ENCODE measurements at regions not wholly inside any gene's neighbourhood (a gene's known extent, or its start where the extent isn't known, plus 50 kb on each side); places are given as distances from the start of the nearest gene placed in this dataset.
"Not testable (repeated sequence)": the region's sequence is repeated elsewhere in the genome, so short reads cannot be mapped to it uniquely, and the experiment has no call there.

- DNase-seq (ENCODE audit: low read depth) = no peak
Observed at GRCh38 chr2:47728551-47728950, 54.4 kb upstream of the MSH6 start.

GRCh38 chr2:47727956-47728355 lies 55.0 kb upstream of the MSH6 start:
- no peak for DNase-seq (ENCODE audit: low read depth)

- DNase-seq (ENCODE audit: low read depth) = not testable (repeated sequence)
Observed at GRCh38 chr2:47726978-47727377, 56.0 kb upstream of the MSH6 start.

- DNase-seq (ENCODE audit: low read depth) = no peak
Observed at GRCh38 chr2:47725808-47726207, 57.1 kb upstream of the MSH6 start.

DNA sequence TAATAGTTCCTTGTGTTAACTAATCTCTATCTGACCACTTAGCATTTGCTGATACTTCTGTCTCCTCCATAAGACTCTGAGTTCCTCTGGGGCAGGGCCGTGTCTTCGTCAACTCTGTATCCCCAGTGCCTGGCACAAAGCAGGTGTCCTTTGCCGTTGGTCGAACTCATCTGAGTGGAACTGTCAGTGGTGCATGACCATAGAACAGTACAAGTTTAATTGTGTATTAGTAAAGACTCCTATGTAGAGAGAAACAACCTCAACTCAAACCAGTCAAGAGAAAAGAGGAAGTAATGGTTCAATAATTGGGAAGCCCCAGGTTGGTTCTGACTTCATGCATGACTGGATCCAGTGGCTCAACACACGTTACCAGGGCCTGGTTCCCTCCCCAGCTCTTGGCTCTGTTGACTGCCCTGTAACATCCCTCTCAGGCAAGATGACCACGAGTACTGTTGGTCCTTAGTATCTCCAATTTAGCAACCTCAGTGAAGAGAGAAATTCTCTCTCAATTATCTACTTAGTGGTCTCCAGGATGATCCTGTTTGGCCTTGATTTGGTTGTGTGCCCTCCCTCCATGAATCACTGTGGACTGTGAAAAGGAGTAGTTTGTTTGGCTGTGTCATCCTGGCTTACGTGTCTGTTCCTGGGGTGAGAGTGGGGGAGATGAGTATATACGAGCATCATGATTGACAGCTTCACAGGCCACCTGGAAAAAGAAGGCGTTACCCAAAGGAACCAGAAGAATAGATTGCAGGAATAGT lies 58.5 kb upstream of the MSH6 start:
- no peak for DNase-seq (ENCODE audit: low read depth)

GRCh38 chr2:47721296-47721695 lies 61.6 kb upstream of the MSH6 start:
- no peak for DNase-seq (ENCODE audit: low read depth)

DNA sequence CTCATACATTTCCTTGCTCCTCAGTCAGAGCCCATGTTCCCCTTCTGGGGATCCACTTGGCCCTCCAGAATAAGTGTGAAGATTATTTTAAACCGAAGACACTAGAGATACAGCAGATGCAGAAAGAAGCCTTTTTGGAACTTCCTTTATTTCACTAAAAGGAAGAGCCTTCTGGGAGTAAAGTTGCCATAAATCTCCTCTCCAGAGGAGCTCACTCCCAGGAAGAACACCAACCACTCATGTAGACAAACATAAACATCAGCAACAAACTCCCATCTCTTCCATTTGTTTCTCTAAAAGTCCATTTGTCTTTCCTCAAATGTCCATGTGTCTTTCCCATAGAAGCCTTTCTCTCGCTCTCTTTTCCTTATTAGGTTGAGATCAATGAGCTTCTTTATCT lies 62.4 kb upstream of the MSH6 start:
- no peak for DNase-seq (ENCODE audit: low read depth)

GRCh38 chr2:47720036-47720435 lies 62.9 kb upstream of the MSH6 start:
- no peak for DNase-seq (ENCODE audit: low read depth)

- no peak for DNase-seq (ENCODE audit: low read depth)
Observed at GRCh38 chr2:47719099-47719498, 63.8 kb upstream of the MSH6 start.

DNA sequence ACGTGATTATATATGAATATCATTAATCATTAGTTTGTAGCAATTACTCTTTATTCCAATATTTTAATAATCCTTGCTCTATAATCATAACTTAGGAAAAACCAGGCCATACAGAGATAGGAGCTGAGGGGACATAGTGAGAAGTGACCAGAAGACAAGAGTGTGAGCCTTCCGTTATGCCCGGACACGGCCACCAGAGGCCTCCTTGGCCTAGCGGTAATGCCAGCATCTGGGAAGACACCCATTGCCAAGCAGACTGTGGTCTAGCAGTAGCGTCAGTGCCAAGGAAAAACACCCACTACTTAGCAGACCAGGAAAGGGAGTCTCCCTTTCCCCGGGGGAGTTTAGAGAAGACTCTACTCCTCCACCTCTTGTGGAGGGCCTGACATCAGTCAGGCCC lies 66.6 kb upstream of the MSH6 start:
- not testable (repeated sequence) for DNase-seq (ENCODE audit: low read depth)

DNA sequence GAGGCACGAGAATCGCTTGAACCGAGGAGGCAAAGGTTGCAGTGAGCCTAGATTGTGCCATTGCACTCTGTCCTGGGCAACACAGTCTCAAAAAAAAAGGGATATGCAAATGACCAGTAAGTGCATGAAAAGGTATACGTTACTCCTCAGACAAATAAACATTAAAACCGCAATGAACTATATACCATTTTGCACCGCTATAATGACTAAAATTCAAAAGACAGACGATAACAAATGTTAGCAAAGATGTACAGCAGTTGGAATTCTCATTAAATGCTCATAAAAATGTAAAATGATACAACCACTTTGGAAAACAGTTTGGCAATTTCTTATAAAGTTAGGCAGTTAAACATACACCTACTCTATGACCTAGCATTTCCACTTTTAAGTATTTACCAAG lies 67.4 kb upstream of the MSH6 start:
- no peak for DNase-seq (ENCODE audit: low read depth)

DNA sequence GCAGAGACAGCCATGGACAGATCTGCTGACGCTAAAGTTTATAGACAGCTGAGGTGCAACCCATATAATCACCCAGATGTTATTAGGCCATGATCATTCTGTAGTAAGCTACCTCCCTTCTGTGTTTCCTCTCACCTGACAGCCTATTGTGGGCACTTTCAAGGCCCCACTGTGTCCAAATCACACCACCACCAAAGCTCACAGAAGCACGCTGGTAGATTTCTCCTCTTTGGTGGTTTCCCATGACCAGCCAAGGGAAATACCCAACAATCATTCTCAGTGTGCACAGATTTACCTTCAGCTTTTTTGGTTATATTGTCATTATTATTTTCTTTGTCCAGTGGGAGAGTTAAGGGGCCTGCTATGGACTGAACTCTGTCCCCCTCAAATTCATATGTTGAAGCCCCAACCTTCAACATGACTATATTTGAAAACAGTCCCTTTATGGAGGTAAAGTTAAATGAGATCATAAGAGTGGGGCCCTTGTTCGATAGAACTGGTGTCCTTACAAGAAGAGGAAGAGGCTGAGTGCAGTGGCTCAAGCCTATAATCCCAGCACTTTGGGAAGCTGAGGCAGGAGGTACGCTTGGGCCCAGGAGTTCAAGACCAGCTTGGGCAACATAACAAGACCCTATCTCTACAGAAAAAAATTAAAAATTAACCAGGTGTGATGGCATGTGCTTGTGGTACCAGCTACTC lies 74.0 kb upstream of the MSH6 start:
- no peak for DNase-seq (ENCODE audit: low read depth)

DNA sequence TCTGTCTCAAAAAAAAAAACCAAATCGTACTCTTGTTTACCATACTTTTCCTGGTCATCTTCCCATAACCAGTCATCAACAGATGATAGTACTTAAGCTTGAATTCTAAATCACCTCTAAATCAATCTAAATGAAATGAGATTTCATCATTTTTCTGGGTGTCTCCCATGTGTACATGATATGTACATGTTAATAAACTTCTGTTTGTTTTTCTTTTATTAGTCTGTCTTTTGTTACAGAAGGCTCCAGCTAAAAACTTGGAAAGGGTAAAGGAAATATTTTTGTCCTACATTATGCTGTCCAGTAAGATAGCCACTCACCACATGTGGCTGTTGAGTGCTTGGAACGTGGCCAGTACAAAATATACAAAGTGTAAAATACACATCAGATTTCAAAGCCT lies 78.7 kb upstream of the MSH6 start:
- DNase-seq (ENCODE audit: low read depth) = no peak

GRCh38 chr2:47699533-47700215 lies 83.3 kb upstream of the MSH6 start:
- no peak for DNase-seq (ENCODE audit: low read depth)

- DNase-seq (ENCODE audit: low read depth) = not testable (repeated sequence)
Observed at GRCh38 chr2:47698436-47698972, 84.4 kb upstream of the MSH6 start.

DNA sequence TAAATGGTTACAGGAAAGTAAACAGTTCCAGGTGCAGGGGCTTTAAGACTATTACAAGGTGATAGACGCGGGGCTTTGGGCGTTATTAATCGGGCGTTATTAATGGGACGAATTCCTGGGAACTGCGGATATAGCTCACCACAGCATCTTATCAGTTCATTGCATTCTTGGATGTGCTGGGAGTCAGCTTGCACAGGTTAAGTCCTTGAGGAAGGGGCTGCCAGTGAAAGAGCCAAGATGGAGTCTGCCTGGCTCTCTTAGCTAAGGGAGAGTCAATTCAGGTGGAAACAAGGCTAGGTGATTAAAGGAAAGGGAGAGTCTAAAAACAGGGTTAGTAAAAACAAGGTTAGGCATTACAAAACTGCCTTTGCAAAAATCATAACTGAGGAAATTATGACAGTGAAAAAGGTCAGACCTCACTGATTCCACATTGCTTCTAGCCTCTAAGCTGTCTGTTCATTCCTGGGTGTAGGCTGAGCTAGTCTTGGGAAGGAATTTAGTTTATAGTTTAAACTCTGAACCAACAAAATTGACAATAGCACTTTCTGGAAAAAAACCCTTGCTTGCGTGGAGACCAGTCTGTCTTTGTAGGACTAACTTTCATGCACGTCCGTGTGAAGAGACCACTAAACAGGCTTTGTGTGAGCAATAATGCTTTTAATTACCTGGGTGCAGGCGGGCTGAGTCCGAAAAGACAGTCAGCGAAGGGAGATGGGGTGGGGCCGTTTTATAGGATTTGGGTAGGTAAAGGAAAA lies 85.1 kb upstream of the MSH6 start:
- DNase-seq (ENCODE audit: low read depth) = not testable (repeated sequence)

DNA sequence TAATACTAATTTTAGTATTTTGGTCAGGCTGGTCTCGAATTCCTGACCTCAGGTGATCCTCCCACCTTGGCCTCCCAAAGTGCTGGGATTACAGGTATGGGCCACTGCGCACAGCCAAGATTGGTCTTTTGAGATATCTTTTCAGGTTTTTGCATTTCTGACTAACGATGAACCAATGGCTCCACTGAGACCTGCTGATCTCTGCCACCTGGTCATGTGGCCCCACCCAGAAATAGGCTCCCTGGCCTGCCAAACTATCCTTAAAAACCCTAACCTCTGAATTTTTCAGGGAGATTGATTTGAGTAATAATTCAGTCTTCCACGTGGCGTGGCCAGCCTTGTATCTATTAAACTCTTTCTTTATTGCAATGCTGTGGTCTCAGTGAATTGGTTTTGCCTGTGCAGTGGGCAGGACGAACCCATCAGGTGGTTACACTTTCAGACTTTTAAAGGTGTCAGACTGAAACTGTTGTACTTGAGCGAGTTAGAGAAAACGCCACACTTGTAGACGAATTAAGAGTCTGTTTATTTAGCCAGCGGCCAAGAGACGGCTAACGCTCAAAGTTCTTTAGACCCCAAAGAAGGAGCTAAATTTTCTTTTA lies 85.8 kb upstream of the MSH6 start:
- DNase-seq (ENCODE audit: low read depth) = no peak

DNA sequence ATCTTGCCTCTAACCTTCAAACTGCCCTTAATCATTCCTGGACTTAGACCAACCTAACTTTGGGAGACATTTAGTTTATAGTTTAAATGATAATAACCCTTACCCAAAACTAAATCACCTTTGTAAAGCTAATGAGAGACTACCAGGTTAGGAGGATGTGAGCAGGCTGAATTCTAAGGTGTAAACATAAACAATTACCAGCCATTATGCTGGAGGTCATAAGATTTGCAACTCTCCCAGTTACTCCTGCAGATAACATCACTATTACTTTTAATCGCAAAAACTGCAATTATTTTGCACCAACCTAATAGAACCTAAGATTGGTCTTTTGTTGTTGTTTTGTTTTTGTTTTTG lies 86.5 kb upstream of the MSH6 start:
- no peak for DNase-seq (ENCODE audit: low read depth)

GRCh38 chr2:47695800-47696477 lies 87.0 kb upstream of the MSH6 start:
- no peak for DNase-seq (ENCODE audit: low read depth)

DNA sequence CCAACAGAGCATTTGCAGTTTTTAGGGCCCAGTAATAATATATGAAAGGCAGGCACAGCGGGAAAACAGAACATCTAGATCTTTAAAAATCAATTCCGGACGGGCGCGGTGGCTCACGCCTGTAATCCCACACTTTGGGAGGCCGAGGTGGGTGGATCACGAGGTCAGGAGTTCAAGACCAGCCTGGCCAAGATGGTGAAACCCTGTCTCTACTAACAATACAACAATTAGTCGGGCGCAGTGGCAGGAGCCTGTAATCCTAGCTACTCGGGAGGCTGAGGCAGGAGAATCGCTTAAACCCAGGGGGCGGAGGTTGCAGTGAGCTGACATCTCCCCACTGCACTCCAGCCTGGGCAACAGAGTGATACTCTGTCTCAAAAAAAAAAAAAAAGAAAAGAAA lies 88.5 kb upstream of the MSH6 start:
- DNase-seq (ENCODE audit: low read depth) = not testable (repeated sequence)

- DNase-seq (ENCODE audit: low read depth) = not testable (repeated sequence)
Observed at GRCh38 chr2:47690706-47691325, 92.1 kb upstream of the MSH6 start.

Measured in GM04503 (cell line).